ENCODE measurements at regions not wholly inside any gene's neighbourhood (a gene's known extent, or its start where the extent isn't known, plus 50 kb on each side); places are given as distances from the start of the nearest gene placed in this dataset.

GRCh38 chr10:52651293-52651692 is 121.3 kb downstream of the MBL2 start:
- TF ChIP-seq, protein P1, sequence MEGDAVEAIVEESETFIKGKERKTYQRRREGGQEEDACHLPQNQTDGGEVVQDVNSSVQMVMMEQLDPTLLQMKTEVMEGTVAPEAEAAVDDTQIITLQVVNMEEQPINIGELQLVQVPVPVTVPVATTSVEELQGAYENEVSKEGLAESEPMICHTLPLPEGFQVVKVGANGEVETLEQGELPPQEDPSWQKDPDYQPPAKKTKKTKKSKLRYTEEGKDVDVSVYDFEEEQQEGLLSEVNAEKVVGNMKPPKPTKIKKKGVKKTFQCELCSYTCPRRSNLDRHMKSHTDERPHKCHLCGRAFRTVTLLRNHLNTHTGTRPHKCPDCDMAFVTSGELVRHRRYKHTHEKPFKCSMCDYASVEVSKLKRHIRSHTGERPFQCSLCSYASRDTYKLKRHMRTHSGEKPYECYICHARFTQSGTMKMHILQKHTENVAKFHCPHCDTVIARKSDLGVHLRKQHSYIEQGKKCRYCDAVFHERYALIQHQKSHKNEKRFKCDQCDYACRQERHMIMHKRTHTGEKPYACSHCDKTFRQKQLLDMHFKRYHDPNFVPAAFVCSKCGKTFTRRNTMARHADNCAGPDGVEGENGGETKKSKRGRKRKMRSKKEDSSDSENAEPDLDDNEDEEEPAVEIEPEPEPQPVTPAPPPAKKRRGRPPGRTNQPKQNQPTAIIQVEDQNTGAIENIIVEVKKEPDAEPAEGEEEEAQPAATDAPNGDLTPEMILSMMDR (IDR thresholded peaks at IDR 0.05) = no peak
- Mint-ChIP-seq H3K27ac (no peak overlapping the region), H3K4me1 (peaks cover 23% of the 10 kb centered on the region), H3K4me3 (no peak overlapping the region), H3K9me3 (no peaks in the 10 kb centered on the region), H3K36me3 (ENCODE audit: low read depth) (no peaks in the 10 kb centered on the region), H3K27me3 (ENCODE audit: low read depth, poor library complexity) (no peaks in the 10 kb centered on the region)
- DNase-seq = no peak

- no peak for DNase-seq
- Mint-ChIP-seq H3K27me3 (ENCODE audit: low read depth, poor library complexity) (no peaks in the 10 kb centered on the region), H3K4me3 (no peak overlapping the region), H3K4me1 (peaks cover 23% of the 10 kb centered on the region), H3K27ac (no peak overlapping the region), H3K9me3 (no peaks in the 10 kb centered on the region), H3K36me3 (ENCODE audit: low read depth) (no peaks in the 10 kb centered on the region)
- TF ChIP-seq, protein P1 (IDR thresholded peaks at IDR 0.05) = no peak
These were observed 119.9 kb downstream of the MBL2 start for GRCh38 chr10:52652431-52653262.

DNA sequence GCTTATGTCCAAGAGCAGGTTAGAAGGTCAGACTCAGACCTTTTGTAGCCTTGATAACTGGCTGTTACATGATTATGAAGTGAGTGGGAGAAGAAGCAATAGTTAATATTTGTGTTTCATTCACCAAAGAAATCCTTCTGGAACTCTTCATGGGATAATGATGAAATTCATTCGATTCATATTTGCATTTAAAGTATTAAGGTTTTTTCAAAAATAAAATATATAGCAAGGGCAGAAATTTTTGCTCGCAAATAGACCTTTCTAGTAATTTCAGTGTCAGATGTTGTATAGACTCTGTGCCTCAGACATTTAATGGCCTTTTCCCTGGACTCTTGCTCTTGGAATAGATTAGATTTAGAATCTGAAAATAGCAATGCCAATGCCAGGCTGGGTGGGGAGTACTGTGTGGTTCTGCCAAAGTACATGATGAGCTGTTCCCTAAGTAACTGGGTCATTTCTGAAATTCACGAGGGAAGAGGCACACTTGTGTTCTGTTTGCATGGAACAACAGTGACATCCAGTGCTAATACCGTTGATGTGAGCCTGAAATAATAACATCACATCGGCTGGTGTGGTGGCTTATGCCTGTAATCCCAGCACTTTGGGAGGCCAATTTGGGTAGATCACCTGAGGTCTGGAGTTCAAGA is 119.2 kb downstream of the MBL2 start:
- no peak overlapping the region for H3K27ac Mint-ChIP-seq
- H3K9me3 Mint-ChIP-seq = no peaks in the 10 kb centered on the region
- no peaks in the 10 kb centered on the region for H3K36me3 Mint-ChIP-seq (ENCODE audit: low read depth)
- no peaks in the 10 kb centered on the region for H3K27me3 Mint-ChIP-seq (ENCODE audit: low read depth, poor library complexity)
- TF ChIP-seq, protein P1 (IDR thresholded peaks at IDR 0.05) = no peak
- H3K4me1 Mint-ChIP-seq = peaks cover 23% of the 10 kb centered on the region
- no peak overlapping the region for H3K4me3 Mint-ChIP-seq
- no peak for DNase-seq

- Mint-ChIP-seq H3K9me3 (no peaks in the 10 kb centered on the region), H3K36me3 (ENCODE audit: low read depth) (no peaks in the 10 kb centered on the region), H3K4me1 (peaks cover 23% of the 10 kb centered on the region), H3K4me3 (no peak overlapping the region), H3K27me3 (ENCODE audit: low read depth, poor library complexity) (no peaks in the 10 kb centered on the region), H3K27ac (no peak overlapping the region)
- no peak for DNase-seq
- TF ChIP-seq, protein P1 (IDR thresholded peaks at IDR 0.05) = no peak
These were observed 118.4 kb downstream of the MBL2 start for GRCh38 chr10:52654201-52654600.

DNA sequence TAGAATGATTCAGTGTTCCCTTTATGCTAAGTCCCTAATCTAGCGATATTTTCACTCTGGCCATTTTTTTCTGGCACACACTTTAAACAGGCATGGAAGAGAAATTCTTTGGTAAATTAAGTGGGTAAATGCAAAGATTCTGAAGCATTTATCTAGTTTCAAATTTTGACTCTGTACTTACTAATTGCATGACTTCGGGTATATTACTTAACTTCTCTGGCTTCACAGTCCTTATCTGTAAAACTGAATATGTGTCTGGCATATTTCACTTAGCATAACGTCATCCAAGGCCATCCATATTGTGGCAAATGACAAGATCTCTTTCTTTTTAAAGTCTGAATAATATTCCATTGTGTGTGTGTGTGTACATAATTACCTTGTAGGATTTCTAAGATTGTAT is 114.5 kb downstream of the MBL2 start:
- Mint-ChIP-seq H3K27me3 (ENCODE audit: low read depth, poor library complexity) (no peaks in the 10 kb centered on the region), H3K36me3 (ENCODE audit: low read depth) (no peaks in the 10 kb centered on the region), H3K27ac (no peak overlapping the region), H3K4me1 (peaks cover under 1% of the 10 kb centered on the region), H3K9me3 (no peaks in the 10 kb centered on the region), H3K4me3 (no peak overlapping the region)
- DNase-seq = no peak
- TF ChIP-seq, protein P1 (IDR thresholded peaks at IDR 0.05) = no peak

Measured in nephron progenitor cell (in vitro differentiated cells).